NCI-H2029 treated with DMSO at 0.1 percent for 48 hours (cell line): ENCODE measurements at regions not wholly inside any gene's neighbourhood (a gene's known extent, or its start where the extent isn't known, plus 50 kb on each side); places are given as distances from the start of the nearest gene placed in this dataset.

ENCODE experiments used
- DNase-seq: peaks from one replicate; lab custom pipeline; 2025; lab: John Stamatoyannopoulos, UW

DNA sequence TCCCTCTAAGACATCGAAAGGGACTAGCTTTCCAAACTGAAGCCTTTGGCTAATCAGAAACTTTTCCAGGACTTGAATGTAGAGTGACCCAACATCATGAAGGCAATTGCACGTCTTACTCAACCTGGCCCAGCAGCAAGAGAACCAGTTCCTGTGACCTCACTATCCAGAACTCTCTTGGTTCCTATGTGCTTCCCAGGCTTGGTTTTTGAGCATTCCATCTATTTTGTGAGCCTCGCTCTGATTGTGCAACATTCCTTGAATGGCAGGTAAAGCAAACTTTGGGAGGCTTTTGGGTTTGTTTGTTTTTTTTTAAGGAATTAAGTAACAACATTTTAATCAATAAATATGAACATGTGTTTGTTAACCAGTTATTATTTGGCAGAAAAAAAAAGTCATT lies 183.6 kb upstream of the EGLN3 start:
- no peak for DNase-seq

DNA sequence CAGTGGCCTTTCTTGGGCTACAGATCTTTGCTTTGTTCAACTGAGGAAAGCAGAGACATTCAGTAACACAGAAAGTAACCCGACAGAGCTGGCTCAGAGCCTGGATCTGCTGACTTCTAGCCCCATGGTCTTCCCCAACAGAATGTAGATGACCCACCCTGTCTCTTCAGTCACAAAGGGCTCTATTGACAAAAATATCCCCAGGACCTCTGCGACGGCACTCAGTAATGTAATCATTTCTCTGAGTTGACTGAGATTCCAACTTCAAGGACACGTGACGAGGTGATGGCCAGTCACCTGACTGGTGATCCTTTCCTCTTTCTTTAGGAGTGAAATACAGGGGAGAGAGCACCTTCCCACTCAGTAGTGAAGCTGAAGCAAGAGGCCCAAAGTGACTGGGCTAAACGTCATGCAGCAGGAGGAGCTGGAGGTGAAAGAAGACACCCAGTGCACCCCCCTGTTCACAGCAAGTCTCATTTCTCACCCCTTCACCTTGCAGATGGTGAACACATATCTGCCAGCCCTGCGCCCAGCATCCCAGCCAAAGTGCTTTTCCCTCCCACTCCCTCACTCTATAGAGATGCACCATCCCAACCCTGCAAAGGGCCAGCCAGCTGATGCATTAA lies 179.2 kb upstream of the EGLN3 start:
- DNase-seq: no peak

DNA sequence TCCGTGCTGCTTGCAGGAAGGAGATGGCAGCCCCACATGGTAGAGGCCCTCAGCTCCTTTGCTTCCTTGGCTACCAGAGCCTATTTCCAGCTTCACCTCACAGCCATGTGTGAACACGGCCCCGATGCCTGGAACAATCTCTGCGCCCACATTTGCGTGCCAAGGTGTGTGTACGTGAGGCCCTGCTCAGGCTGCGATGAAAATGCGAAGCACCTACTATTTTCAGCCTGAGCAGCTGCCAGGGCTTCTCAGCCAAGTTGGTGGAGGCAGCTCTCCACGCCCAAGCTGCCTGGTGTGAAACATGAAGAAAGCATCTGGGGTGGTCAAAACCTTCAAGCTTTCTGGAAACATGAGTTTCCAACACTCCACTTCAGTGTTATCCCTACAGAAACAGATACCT lies 177.8 kb upstream of the EGLN3 start:
- no peak for DNase-seq

DNA sequence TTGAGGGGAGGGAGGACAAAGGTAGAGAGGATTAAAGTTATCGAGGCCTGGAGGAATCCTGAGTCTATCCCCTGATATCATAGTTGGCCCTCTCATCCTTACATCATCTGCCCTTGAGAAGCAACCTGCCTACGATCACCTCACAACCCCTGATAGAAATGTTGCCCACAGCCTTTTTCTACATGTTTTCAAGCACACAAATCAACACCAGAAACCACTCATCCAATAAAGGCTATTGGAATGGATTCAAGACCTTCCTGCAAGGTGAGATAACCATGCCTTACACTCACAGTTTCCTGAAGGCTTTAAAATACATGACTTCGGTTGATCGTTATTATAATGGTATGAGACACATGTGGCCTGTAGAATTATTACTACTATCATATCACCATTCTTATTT lies 175.7 kb upstream of the EGLN3 start:
- DNase-seq: peak; percentile 99

DNA sequence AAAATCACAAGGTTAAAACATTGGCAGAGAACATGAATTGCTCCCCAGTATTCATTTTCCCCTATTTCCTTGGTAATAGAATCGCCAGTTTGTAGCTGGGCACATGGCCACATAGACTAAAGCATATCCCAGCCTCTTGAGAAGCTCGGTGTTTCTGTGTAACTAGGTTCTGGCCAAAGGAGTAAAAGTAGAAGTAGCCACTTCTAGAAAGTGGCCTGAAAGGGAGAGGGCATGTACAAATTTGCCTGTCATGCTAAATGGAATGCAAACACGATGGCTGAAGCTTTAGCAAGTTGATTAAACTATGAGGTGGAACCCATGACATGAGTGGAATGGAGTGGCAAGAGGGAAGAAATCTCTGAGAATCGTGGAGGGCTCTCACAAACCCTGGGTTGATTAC lies 173.7 kb upstream of the EGLN3 start:
- DNase-seq: no peak

DNA sequence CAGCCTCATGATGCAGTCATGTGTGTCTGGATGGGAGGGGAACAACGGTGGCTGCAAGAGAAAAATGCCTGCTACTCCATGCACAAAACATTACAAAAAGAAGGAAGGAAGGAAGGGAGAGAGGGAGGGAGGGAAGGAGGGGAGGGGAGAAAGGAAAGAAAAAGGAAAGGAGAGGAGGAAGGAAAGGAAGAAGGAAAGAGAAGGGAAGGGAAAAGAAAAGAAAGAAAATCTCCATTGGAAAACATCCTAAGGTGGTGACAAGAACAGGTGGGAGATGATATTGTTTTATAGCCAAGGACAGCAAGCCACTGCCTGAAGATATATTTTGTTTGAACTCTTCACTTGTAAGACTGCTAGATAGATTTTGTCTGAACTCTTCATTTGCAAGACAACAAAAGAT lies 171.8 kb upstream of the EGLN3 start:
- no peak for DNase-seq

DNA sequence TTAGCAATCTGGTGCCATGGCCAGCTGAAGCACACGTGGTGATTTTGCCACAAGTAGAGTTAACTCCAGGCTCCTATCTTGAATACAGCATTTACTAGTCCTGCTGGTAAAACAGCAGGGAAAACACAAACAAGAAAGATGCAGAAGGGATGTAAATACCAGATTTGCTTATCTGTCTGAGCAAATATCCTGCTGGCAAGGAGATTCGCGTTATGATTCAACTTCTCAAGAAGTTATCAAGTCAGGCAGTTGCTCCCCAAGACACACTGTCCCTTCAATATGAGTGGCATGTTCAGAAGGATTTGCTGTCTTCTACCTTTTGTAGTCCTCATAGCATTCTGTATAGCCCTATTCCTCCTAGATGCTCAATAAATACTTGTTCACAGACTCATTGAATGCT lies 171.2 kb upstream of the EGLN3 start:
- DNase-seq: no peak

DNA sequence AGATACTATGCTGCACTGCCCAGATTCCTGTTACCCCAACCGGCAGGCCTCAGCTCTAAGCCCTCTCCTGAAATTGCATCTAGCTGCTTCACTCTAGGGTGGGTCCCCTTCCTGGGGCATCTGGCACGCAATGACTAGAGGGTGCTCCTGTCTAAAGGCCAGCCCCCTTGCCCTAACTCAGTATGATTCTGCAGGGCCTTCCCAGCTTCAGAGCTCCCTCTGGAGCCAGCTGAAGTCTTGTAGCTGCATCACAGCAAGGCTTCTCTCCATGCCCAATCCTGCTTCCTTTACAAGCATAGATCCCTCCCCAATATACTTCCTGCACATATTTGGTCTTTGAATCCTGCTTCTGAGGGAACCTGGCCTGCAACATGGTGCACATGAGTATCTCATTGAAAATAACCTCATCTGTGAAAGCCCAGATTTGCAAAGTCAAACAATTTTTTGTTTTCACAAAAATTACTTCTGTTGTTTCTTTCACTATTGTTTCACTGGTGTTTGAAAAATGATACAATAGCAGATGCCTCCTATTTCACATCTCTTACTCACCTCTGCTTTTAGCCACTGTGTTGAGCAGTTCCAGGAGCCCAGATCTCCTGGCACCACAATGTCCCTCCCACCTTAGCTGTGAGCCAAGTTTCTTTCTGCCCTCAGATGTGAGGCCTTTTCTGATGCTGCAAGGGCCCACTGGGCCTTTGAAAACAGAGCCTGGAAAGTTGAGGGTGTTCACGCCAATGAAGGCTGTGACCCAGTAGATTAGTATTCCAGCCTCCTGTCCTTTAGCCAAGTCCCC lies 169.5 kb upstream of the EGLN3 start:
- peak; percentile 28 for DNase-seq

DNA sequence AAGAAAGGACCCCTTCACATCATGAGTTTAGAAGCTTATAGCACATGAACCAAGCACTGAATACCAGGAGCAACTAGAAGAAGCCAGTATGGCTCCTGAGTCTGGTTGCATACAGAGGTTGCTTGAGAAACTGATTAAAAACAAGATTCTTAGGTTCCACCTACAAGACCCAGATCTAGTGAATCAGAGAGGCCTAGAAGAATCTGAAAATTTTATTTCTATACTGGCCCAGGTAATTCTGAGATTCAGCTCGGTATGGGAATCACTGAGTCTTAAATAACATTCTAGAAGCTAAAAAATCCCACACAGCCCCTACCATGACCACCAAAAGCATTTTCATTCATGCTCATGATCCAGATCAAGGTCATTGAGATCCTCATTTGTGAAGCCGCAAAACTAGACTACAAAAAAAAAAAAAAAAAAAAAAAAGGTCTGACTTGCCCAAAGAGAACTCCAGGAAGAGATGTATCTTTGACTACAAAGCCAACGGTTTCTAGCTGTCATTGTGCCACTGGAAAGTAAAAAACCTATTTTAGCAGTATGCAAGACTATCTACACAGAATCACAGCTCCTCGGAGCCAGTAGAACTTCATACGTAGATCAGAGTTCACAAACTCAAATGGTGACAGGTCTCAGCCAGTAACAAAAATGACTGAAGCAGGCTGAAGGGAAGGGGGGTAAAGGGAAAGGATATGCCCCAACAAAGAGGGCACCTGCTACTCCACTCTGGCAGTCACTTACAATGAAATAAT lies 168.4 kb upstream of the EGLN3 start:
- DNase-seq: no peak

DNA sequence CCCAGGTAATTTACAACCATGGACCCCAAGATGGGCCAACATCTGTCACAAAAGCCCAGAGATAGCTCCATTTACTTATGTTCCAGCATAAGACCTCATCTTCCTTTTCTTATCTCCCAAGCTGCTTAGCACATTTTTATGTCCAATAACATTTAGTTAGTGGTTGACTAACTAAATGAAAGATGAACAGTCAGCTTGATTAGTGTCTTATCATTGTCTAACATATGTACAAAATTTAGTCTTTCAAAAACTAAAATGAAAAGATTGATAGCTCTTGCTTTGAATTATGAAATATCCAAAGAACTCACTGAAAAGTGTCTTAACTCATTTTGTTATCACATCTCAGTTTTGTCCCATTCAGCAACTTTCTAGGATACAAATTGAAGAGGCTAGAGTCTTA lies 163.1 kb upstream of the EGLN3 start:
- DNase-seq: no peak

DNA sequence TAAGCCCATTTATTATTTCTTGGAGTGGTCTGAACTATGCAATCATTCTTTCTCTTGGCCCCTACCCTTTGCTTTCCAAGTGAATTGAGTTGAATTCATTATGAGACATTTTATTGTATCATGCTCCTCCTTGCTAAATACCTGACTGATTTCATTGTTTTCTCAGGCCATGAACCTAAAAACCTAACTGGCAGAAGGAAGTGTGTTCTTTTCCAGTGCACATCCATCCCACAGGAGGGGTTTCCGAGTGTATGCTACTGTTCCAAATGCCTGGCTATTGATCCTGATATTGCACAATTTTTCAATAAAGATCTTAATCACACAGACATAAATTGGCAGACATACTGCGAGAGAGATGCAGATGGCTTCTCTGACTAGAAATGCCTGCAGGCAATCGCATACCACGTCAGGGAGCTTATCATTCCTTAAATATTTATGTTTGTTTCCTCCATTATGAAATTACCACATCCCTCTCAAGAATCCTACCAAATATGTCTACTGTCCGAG lies 162.2 kb upstream of the EGLN3 start:
- no peak for DNase-seq

DNA sequence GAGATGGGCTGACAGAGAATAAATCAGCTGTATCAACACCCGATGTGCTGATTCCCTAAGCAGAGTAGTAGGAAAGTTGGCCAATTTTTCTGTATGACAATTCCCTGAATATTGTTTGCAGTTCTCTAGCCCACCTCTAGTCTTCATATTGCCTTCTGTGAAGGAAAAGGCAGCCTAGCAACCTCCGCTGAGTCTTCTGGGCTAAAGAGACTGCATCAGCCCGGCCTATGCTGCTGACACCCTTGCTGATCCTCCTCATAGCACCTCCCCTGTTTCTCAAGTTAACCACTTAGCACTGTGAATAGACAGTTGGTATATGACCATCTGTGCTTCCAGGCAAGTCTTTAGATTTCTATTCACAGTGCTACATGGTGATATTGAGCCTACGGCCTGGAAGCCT lies 161.1 kb upstream of the EGLN3 start:
- DNase-seq: no peak

DNA sequence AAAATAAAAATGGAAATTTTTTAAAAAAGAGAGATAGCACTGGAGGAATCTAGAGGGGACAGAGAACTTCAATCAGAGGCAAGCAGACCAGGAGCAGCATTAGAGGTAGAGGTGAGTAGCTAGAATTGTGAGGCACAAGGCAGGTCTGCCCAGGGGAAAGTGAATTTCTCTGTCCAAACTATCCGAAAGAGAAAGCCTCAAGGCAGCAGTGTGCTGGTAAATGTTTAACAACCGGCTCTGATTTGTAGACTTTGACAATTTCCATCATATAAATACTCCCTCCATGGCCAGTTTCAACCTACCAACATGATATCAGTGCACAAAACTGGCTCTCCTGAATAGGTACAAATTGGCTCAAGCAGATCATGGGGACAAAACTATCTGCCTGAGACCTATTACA lies 160.6 kb upstream of the EGLN3 start:
- DNase-seq: no peak

DNA sequence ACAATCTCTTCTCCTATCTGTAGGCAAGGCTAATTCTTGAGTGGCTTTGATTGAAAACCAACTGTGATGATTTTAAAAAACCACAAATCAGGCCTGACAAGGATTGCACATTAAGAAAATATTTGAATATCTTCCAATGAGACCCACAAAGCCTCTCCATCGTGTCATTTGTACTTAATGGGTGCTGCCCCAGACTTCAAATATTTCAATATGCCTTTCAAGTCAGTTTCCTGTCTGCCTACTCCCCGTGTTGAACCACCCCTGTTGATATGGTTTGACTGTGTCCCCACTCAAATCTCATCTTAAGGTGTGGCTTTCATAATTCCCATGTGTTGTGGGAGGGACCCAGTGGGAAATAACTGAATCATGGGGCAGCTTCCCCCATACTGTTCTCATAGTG lies 159.7 kb upstream of the EGLN3 start:
- DNase-seq: no peak

DNA sequence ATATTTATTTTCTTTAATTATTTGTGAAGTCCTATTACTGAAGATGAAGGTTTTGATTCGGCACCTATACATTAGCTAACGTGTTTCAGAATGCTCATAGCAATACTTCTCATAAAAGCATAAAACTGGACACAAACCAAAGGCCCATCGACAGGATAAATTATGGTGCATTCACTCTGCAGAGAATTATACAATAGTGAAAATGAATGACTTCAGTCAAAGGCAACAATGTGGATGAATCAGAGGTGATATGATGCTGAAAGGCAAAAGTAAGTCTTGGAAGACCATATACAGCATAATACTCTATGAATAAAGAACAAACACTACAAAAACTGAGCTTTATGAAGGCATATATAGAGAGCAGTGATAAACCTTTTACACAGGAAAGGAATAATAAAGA lies 156.6 kb upstream of the EGLN3 start:
- no peak for DNase-seq

DNA sequence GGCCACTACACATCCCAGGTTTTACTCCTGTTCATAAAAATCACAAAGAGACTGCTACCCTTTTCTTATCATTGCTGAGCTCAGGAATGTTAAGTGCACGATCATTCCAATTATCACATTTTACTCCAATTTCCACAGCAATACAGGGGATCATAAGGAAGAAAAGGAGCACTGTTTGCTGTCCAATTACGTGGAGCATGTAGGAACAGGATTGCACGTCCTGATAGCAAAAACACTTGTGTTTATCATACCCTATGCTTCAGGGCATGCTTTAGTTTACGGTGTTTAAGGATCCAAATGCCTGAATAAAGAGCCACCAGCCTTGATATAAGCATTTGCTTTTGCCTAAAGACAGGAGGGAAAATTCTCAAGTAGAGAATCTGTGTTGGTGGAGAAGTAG lies 155.4 kb upstream of the EGLN3 start:
- no peak for DNase-seq

DNA sequence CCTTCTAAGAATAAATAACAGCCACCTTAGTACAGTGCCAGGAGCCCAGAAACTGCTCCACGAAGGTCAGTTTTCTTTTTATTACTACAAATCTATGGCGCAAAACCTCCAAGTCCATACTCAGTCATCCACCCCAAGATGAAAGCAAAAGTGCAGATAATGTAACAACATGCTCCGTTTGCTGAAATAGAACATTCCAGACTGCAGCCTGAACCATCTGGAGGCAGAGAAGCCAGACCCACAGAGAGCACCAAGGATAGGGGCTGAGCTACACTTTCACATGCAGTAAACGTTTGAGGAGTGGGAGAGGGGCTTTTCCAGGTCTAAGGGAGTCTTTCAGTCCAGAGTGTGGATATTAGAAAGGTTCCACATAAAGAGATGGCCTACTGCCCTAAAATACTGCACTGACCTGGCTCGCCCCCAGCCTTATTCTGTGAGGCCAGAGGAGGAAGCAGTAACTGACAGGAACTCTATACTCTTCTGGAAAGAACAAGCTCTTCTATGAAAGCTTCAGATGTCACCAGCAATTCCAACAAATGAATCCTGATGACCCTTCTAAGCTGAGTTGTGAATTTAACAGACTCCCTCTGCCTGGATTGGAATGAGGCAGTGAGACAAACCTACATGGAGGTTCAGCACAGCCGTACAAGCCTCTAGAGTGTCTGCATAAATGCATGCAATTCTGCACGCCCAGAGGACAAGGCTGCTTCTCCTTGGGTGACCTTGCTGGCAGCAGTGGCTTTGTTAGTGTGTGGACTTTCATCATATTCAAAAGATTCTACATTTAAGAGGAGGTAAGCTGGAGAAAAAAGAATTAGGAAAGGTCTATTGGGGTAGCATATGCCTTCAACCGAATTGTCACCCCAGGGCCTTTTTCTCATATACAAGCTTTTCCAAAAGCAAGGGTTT lies 153.9 kb upstream of the EGLN3 start:
- no peak for DNase-seq

DNA sequence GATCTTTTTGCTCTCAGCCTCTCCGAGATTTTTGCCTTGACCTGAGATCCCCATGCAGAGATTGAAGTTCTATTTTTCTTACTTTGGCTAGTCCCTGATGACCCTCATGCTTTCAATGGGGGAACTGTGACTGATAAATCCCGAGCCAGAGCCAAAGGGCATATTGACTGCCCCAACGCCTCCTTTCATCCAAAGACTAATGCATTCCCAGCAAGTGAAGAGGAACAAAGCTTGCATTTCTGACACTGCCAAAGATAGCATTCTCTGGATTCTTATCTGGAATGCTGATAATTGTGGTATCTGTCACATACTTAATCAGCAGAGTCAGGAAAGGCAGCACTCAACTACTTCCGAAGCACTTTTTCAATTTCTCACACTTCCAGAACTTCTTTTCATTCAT lies 152.3 kb upstream of the EGLN3 start:
- DNase-seq: no peak

DNA sequence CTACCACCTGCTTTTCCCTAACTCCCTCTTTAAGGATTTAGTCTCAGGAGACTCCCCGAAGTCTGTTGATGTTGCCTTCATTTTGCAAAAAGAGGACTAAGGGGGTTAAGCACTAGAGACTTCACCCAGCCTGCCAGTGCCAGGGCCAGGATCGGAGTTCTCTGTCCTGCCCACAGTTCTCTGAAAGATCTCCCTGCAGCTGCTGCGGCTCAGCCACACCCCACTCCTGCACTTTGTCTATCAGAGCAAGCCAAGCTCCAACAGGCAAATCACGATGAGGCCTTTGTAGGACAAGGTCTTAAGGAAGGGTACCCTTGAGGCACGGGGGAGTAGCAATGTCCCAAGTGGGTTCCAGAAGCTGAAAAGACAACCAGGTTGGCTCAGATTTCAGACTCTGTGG lies 148.8 kb upstream of the EGLN3 start:
- no peak for DNase-seq

DNA sequence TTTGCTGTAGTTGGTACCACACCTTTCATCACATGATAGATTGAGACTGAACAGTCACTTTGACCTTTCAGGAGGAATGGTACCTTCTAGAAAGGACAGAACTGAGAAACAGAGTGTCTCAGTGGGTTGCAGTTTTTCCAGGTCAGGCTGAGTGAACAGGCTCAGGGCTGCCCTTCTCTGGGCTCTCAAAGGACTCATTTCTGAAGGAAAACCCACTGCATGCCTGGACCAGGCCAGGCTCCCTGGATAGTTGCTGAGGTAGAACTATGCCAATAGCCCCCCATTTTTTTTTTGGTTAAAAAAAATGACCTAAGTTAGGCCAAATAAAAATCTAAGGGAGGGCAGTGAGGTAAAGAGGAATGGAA lies 148.1 kb upstream of the EGLN3 start:
- no peak for DNase-seq

DNA sequence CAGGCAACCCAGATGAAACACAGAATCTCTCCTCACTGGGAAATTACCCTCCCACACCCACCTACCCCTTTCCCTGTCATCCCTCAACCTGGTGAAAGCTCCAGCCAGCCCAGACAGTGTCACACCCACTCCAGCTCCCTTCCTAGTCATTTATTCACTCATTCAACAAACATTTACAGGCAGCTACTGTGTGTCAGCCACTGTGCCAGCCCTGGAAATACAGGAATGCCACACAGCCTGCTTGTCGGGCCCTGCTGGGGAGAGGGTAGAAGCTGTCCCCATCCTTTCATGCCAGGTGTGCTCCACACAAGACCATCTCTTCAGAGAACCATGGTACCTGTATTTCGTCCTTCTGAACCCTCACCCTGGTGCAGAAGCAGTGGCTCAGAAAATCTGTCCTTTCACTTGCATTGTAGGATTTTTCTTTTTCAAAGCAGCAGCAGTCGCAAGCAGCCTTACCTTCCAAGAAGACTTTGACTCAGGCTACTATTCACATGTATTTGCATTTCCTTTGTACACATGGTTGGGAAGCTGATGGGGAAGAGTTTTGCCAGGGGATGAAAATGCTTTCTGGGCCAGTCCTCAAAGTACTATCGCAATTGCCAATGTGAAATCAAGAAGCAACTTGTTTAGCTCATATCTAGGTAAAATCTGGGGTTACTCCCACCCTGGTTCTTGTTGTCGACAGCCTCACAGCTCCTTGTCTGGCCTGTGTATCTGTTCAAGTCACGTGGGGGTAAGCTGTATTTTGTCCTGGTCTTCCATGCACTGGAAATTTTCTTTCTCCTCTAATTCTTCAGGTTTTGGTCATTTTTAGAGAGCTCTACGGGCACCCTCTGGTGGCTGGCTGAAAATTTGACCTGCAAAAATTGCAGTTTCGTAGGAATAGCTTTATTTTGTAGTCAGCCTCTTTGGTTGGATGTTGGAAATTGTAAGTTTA lies 147.4 kb upstream of the EGLN3 start:
- DNase-seq: no peak
